ENCODE measurements at regions not wholly inside any gene's neighbourhood (a gene's known extent, or its start where the extent isn't known, plus 50 kb on each side); places are given as distances from the start of the nearest gene placed in this dataset.

GRCh38 chr19:32122258-32122657, 223.2 kb upstream of the ZNF507 start:
- Histone ChIP-seq H3K27ac (no peak overlapping the region), H3K4me3 (no peak overlapping the region), H3K36me3 (no peaks in the 10 kb centered on the region), H3K27me3 (no peaks in the 10 kb centered on the region), H3K4me1 (no peaks in the 10 kb centered on the region), H3K9me3 (peaks cover 0 to 7% (median 3%) of the 10 kb centered on the region in 4 donors)
- no peak for TF ChIP-seq EP300 (IDR thresholded peaks at IDR 0.05)
- no peak for TF ChIP-seq CTCF (IDR thresholded peaks at IDR 0.05)
- TF ChIP-seq POLR2A (IDR thresholded peaks at IDR 0.05) = no peak
- TF ChIP-seq POLR2AphosphoS5 (IDR thresholded peaks at IDR 0.05) = no peak
- DNase-seq (no peak), ATAC-seq (ENCODE audit: low FRiP score in 2 of 2) (no peak)
- 83 to 89% methylated on average over 4 of the region's 4 CpGs for WGBS, 2 donors

DNA sequence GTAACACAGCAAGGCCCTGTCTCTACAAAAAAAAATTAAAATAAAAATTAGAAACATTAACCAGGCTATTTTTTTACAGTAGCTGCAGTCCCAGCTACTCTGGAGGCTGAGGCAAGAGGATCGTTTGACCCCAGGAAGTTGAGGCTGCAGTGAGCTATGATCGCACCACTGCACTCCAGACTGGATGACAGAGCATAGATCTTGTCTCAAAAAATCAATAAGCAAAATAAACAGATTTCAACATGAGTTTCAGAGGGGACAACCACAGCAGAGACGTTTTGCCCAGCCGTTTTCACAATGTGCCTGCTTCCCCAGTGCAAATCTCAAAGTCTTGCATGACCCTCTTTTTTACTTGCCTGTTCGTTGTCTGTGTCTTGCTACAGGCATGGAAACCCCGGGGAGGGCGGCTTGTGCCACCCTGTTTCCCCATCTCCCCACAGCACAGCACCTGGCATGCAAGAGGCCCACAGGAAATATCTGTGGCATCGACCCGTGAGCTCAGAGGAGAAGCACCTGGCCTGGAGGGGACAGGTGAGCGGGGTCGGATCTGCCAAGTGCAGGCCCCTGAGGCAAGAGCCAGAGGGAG, 222.0 kb upstream of the ZNF507 start:
- H3K4me1 ChIP-seq = no peaks in the 10 kb centered on the region

GRCh38 chr19:32124585-32124984, 220.8 kb upstream of the ZNF507 start:
- Histone ChIP-seq H3K27ac (no peak overlapping the region), H3K4me3 (no peak overlapping the region), H3K36me3 (no peaks in the 10 kb centered on the region), H3K27me3 (no peaks in the 10 kb centered on the region), H3K4me1 (no peaks in the 10 kb centered on the region), H3K9me3 (no peaks in the 10 kb centered on the region)
- DNase-seq = no peak
- peak in 1 of 2 donors; percentile 46 for ATAC-seq (ENCODE audit: low FRiP score in 2 of 2)
- TF ChIP-seq POLR2A (IDR thresholded peaks at IDR 0.05) = no peak
- TF ChIP-seq POLR2AphosphoS5 (IDR thresholded peaks at IDR 0.05) = no peak
- no peak for TF ChIP-seq EP300 (IDR thresholded peaks at IDR 0.05)
- no peak for TF ChIP-seq CTCF (IDR thresholded peaks at IDR 0.05)
- 87 to 96% methylated on average over 3 to 10 of the region's 10 CpGs for WGBS, 2 donors

More for the DNA sequence above, 222.0 kb upstream of the ZNF507 start:
- no peak for ATAC-seq (ENCODE audit: low FRiP score in 2 of 2)
- DNase-seq = no peak
- no peaks in the 10 kb centered on the region for H3K36me3 ChIP-seq
- no peaks in the 10 kb centered on the region for H3K9me3 ChIP-seq
- no peak overlapping the region for H3K4me3 ChIP-seq
- 77% methylated on average over 10 to 11 of the region's 11 CpGs for WGBS, 2 donors
- no peak overlapping the region for H3K27ac ChIP-seq
- TF ChIP-seq CTCF (IDR thresholded peaks at IDR 0.05) = no peak
- no peak for TF ChIP-seq POLR2AphosphoS5 (IDR thresholded peaks at IDR 0.05)
- TF ChIP-seq EP300 (IDR thresholded peaks at IDR 0.05) = no peak
- H3K27me3 ChIP-seq = no peaks in the 10 kb centered on the region

DNA sequence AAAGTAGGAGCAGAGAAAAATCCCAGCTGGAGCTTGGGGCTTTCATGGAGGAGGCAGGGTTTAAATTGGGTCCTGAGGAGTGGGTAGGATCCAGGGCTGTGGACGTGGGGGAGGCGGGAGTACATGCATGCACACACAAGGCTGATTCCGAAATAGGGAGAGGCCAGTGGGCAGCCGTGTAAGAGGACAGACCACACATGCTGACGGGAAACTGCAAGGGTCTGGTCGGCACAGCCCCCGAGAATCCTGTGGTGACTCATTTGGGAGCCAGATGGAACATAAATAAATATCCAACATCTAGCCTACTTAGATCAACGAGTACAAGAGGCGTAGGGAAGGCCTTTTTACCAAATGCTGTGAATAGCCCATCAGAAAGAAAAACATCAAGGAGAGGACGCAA, 216.3 kb upstream of the ZNF507 start:
- 70 to 72% methylated on average over 10 of the region's 10 CpGs for WGBS, 2 donors
- Histone ChIP-seq H3K9me3 (no peaks in the 10 kb centered on the region), H3K4me3 (no peak overlapping the region), H3K4me1 (no peaks in the 10 kb centered on the region), H3K27ac (no peak overlapping the region), H3K36me3 (no peaks in the 10 kb centered on the region), H3K27me3 (no peaks in the 10 kb centered on the region)
- TF ChIP-seq POLR2AphosphoS5 (IDR thresholded peaks at IDR 0.05) (no peak), POLR2A (IDR thresholded peaks at IDR 0.05) (no peak), EP300 (IDR thresholded peaks at IDR 0.05) (no peak), CTCF (IDR thresholded peaks at IDR 0.05) (no peak)
- ATAC-seq (ENCODE audit: low FRiP score in 2 of 2) (peak in 1 of 2 donors; percentile 32), DNase-seq (no peak)

DNA sequence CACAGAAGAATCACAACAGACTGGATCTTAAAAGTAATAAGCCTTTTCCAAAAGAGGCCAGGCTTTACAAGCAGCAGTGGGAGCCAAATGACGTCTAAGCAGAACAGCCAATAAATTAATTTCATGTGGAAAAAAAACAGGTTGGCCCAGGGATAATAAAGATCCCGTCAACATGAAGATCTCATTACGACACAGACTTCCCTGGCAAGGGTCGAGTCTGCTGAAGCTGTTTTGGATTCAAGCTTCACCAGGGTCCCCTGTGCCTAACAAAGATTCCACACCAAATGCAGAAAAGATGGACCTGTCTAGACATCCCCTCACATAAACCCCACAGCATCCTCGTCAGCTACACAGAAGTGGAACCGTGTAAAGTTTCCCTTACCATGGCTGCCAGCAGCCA, 215.1 kb upstream of the ZNF507 start:
- DNase-seq = no peak
- TF ChIP-seq POLR2A (IDR thresholded peaks at IDR 0.05) (no peak), POLR2AphosphoS5 (IDR thresholded peaks at IDR 0.05) (no peak), CTCF (IDR thresholded peaks at IDR 0.05) (no peak), EP300 (IDR thresholded peaks at IDR 0.05) (no peak)
- 62 to 71% methylated on average over 5 to 6 of the region's 6 CpGs for WGBS, 2 donors

More for the DNA sequence above, 215.1 kb upstream of the ZNF507 start:
- H3K27ac ChIP-seq = no peak overlapping the region
- no peak overlapping the region for H3K4me3 ChIP-seq
- H3K36me3 ChIP-seq = no peaks in the 10 kb centered on the region
- H3K4me1 ChIP-seq = no peaks in the 10 kb centered on the region
- peak in 1 of 2 donors; percentile 45 for ATAC-seq (ENCODE audit: low FRiP score in 2 of 2)
- no peaks in the 10 kb centered on the region for H3K9me3 ChIP-seq
- no peaks in the 10 kb centered on the region for H3K27me3 ChIP-seq

Measured in upper lobe of left lung (tissue), 6 donors.